HepG2 (cell line): ENCODE measurements at regions not wholly inside any gene's neighbourhood (a gene's known extent, or its start where the extent isn't known, plus 50 kb on each side); places are given as distances from the start of the nearest gene placed in this dataset.

Source experiments
- ARHGAP35 ChIP-seq: sonication (generic); formaldehyde crosslinking; IDR thresholded peaks from 2 replicates; pipeline ENCODE4 v1.9.0; 2022; ENCODE audit warnings: mild to moderate bottlenecking, inconsistent platforms, moderate library complexity, missing genetic modification reagents, borderline replicate concordance
- JUN ChIP-seq: sonication (generic); formaldehyde crosslinking; IDR thresholded peaks from 2 replicates; pipeline ENCODE4 v1.4.0; 2020; ENCODE audit warnings: mild to moderate bottlenecking, missing genetic modification reagents
- MTA1 ChIP-seq: sonication (generic); formaldehyde crosslinking; IDR thresholded peaks from 2 replicates; pipeline ENCODE4 v1.4.0; 2020; ENCODE audit warnings: missing genetic modification reagents, mild to moderate bottlenecking, borderline replicate concordance
- MXD3 ChIP-seq: IDR thresholded peaks from 2 replicates; pipeline ENCODE4 v1.6.1; 2016; ENCODE audit warnings: mild to moderate bottlenecking, missing biosample characterization, missing genetic modification reagents
- POLR2G ChIP-seq: fragments of 200-400 bp; formaldehyde crosslinking; IDR thresholded peaks from 2 replicates; pipeline ENCODE4 v1.6.1; 2018; ENCODE audit warnings: mild to moderate bottlenecking, low read depth, low read length, moderate library complexity
- RNF2 ChIP-seq: fragments of 450-650 bp; conservative IDR thresholded peaks from 2 replicates; pipeline ENCODE4 v1.6.1; 2016; ENCODE audit warnings: low read depth
- SMAD3 ChIP-seq: sonication (generic); formaldehyde crosslinking; IDR thresholded peaks from 2 replicates; pipeline ENCODE4 v1.4.0; 2020; ENCODE audit warnings: missing genetic modification reagents
- SRSF1 ChIP-seq: fragments of 200-400 bp; formaldehyde crosslinking; optimal IDR thresholded peaks from 2 replicates; pipeline ENCODE3; 2017; ENCODE audit warnings: mild to moderate bottlenecking, low read depth, low read length, moderate library complexity
- YY1 ChIP-seq: IDR thresholded peaks from 2 replicates; pipeline ENCODE4 v1.6.1; 2011; ENCODE audit warnings: low read length, low read depth, moderate library complexity, mild to moderate bottlenecking; ENCODE audit not compliant: insufficient read depth, insufficient replicate concordance
- ZBTB38 ChIP-seq: sonication (generic); formaldehyde crosslinking; IDR thresholded peaks from 2 replicates; pipeline ENCODE4 v1.5.1; 2020; ENCODE audit warnings: mild to moderate bottlenecking, missing genetic modification reagents
- ZNF44 ChIP-seq: sonication (generic); formaldehyde crosslinking; IDR thresholded peaks from 2 replicates; pipeline ENCODE4 v1.5.1; 2020; ENCODE audit warnings: mild to moderate bottlenecking, missing genetic modification reagents
- ZNF557 ChIP-seq: sonication (generic); formaldehyde crosslinking; IDR thresholded peaks from 2 replicates; pipeline ENCODE4 v1.4.0; 2020; ENCODE audit warnings: missing genetic modification reagents
- ZNF839 ChIP-seq: sonication (generic); formaldehyde crosslinking; IDR thresholded peaks from 2 replicates; pipeline ENCODE4 v1.4.0; 2020; ENCODE audit warnings: missing genetic modification reagents, mild to moderate bottlenecking, borderline replicate concordance

DNA sequence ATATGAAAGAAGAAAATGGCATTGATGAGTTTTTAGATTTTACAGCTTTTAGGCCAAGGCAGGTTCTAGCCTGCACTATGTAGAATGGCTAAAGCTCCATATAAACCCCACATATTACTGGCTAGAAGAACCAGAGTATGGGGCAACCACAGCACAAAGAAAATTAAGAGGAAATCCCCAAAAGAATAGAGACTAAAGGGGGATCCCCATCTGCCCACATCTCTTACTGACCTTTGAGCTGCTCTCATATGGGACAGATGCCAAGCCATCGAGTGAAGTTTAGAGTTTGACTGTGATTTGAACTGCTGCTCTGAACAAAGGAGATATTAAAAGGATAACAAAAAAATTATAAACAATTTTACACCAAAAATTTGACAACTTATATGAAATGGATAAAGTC is 102.2 kb upstream of the HAO2 start:
- no peak for TF ChIP-seq ZNF44
- no peak for TF ChIP-seq SMAD3 (CRISPR knock-in tag)
- TF ChIP-seq YY1 = no peak
- no peak for TF ChIP-seq RNF2
- TF ChIP-seq ZBTB38 = no peak
- no peak for TF ChIP-seq SRSF1
- no peak for TF ChIP-seq ZNF839 (CRISPR knock-in tag)
- no peak for TF ChIP-seq MXD3 (CRISPR knock-in tag)
- TF ChIP-seq ARHGAP35 (CRISPR knock-in tag) = no peak
- TF ChIP-seq POLR2G = no peak
- no peak for TF ChIP-seq JUN (CRISPR knock-in tag)
- TF ChIP-seq MTA1 (CRISPR knock-in tag) = no peak
- TF ChIP-seq ZNF557 = no peak
